HepG2 (cell line): ENCODE measurements at regions not wholly inside any gene's neighbourhood (a gene's known extent, or its start where the extent isn't known, plus 50 kb on each side); places are given as distances from the start of the nearest gene placed in this dataset.

Experiments used
- CENPX ChIP-seq: sonication (generic); formaldehyde crosslinking; IDR thresholded peaks from 2 replicates; pipeline ENCODE4 v1.9.0; 2021; ENCODE audit warnings: mild to moderate bottlenecking, missing genetic modification reagents, moderate library complexity
- ETV5 ChIP-seq: IDR thresholded peaks from 2 replicates; pipeline ENCODE4 v1.6.1; 2018; ENCODE audit warnings: missing biosample characterization, missing genetic modification reagents, inconsistent platforms, borderline replicate concordance
- HOXA9 ChIP-seq: sonication (generic); formaldehyde crosslinking; IDR thresholded peaks from 2 replicates; pipeline ENCODE4 v1.8.1; 2022; ENCODE audit warnings: missing genetic modification reagents, mild to moderate bottlenecking, moderate library complexity, borderline replicate concordance
- ZBTB40 ChIP-seq, 2 experiments: fragments of 450-650 bp in 1 of 2; sonication (generic) in 1 of 2; formaldehyde crosslinking in 1 of 2; IDR thresholded peaks; 2 replicates each; pipeline versions ENCODE4 v1.6.1 to v1.8.0; 2016 to 2022; ENCODE audit warnings: antibody characterized with exemption in 1 of 2, mild to moderate bottlenecking in 1 of 2, missing genetic modification reagents in 1 of 2

DNA sequence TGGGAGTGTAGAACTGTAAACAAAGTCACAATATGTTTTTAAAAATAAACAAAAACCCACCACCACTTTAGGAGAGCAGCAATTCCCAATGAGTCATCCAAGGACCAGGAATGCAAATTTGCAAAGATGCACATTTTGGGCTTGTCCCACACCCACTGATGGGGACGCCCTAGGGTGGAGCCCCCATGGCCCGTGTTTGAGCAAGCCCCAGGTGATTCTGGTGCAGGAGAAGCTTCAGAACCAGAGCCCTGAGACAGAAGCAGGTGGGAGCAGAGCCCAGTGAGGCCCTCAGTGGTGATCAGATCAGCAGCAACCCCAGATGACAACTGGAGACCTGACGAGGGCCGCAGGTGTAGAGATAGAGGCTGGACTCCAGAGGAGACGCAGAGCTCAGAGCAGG, 55.1 kb upstream of the PFKP start (continued):
- TF ChIP-seq ZBTB40 (IDR thresholded peaks at IDR 0.05) (no peak), ZBTB40 (CRISPR knock-in tag; IDR thresholded peaks at IDR 0.05) (no peak), HOXA9 (no peak), ETV5 (CRISPR knock-in tag) (no peak), CENPX (CRISPR knock-in tag) (no peak)
